Gastrocnemius medialis (tissue), 4 donors: ENCODE measurements at regions not wholly inside any gene's neighbourhood (a gene's known extent, or its start where the extent isn't known, plus 50 kb on each side); places are given as distances from the start of the nearest gene placed in this dataset.

ENCODE experiments used
- ATAC-seq, 2 donors: fragments of 150-250 bp; one replicate each; pipeline ENCODE4 v1.9.1; 2016
- DNase-seq, 2 donors: peaks; one replicate each; pipeline ENCODE4 v3.0.0-alpha.2; 2019
- H3K27ac ChIP-seq, 4 donors: fragments of 200-600 bp; sonication (generic); 1 replicate in 1 of 4; 2 replicates in 3 of 4; pipeline ENCODE4 v1.5.1; 2016 to 2018; ENCODE audit warnings: mild to moderate bottlenecking in 2 of 4, moderate library complexity in 1 of 4
- H3K27me3 ChIP-seq, 3 donors: fragments of 200-600 bp; sonication (generic) in 2 of 3; 1 replicate in 1 of 3; 2 replicates in 2 of 3; pipeline versions ENCODE4 v1.5.1 to v1.6.0; 2016 to 2019; ENCODE audit warnings: mild to moderate bottlenecking in 1 of 3, moderate library complexity in 1 of 3
- H3K36me3 ChIP-seq, 2 donors: fragments of 200-600 bp; sonication (generic) in 1 of 2; one replicate each; pipeline ENCODE4 v1.5.1; 2017 to 2018
- H3K4me1 ChIP-seq, 2 donors: fragments of 200-600 bp; sonication (generic) in 1 of 2; one replicate each; pipeline ENCODE4 v1.5.1; 2016 to 2017; ENCODE audit warnings: mild to moderate bottlenecking in 2 of 2
- H3K4me3 ChIP-seq, 4 donors: fragments of 200-600 bp; sonication (generic) in 3 of 4; 1 replicate in 1 of 4; 2 replicates in 3 of 4; pipeline ENCODE4 v1.5.1; 2016 to 2019; ENCODE audit warnings: mild to moderate bottlenecking in 2 of 4
- H3K9me3 ChIP-seq, 3 donors: fragments of 200-600 bp; sonication (generic) in 2 of 3; 1 replicate in 1 of 3; 2 replicates in 2 of 3; pipeline ENCODE4 v1.5.1; 2016 to 2019
- CTCF ChIP-seq, 5 experiments: fragments of 450-650 bp in 3 of 5; fragments of 200-600 bp in 2 of 5; sonication (generic) in 2 of 5; IDR thresholded peaks in 4 of 5; conservative IDR thresholded peaks in 1 of 5; 1 replicate in 4 of 5; 2 replicates in 1 of 5; pipeline ENCODE4 v1.5.1; 2016 to 2019; ENCODE audit warnings: antibody characterized with exemption in 5 of 5, mild to moderate bottlenecking in 3 of 5, moderate library complexity in 3 of 5
- POLR2A ChIP-seq, 2 donors: fragments of 450-650 bp; IDR thresholded peaks; one replicate each; pipeline ENCODE4 v1.6.1; 2017; ENCODE audit warnings: antibody characterized with exemption in 2 of 2, mild to moderate bottlenecking in 2 of 2, moderate library complexity in 2 of 2
- in situ Hi-C, 4 donors: fragments of 200-750 bp; cut with MboI; loops; one replicate each; pipeline versions ENCODE4 v1.15.0 to v1.8.0; 2017; ENCODE audit warnings: low sequenced_read_pairs in 4 of 4
- intact Hi-C: fragments of 100-400 bp; cut with DNase I; formaldehyde crosslinking; loops from one replicate; pipeline ENCODE4 v1.15.1; 2023; ENCODE audit warnings: low total_unique reads

- DNase-seq (no peak), ATAC-seq (no peak)
- H3K27ac ChIP-seq = no peak overlapping the region
- H3K9me3 ChIP-seq = no peaks in the 10 kb centered on the region
- intact Hi-C loops = no loop called here
- in situ Hi-C loops = loop anchor here in 1 of 4 donors (10.0 kb wide), 1 partner anchor 412 kb away; no protein-coding TSS in a partner anchor
- no peak for TF ChIP-seq POLR2A (IDR thresholded peaks at IDR 0.05)
- TF ChIP-seq CTCF (IDR thresholded peaks at IDR 0.05 in 4 of 5, conservative IDR thresholded peaks at IDR 0.05 in 1 of 5) = peak in 2 of 5 experiments; percentile 11
- no peak overlapping the region for H3K4me3 ChIP-seq
- H3K27me3 ChIP-seq = no peaks in the 10 kb centered on the region
- no peaks in the 10 kb centered on the region for H3K4me1 ChIP-seq
- H3K36me3 ChIP-seq = no peaks in the 10 kb centered on the region
Observed at GRCh38 chr15:38002883-38003477, 68.5 kb downstream of the TMCO5A start.

GRCh38 chr15:38004218-38004861 is 69.9 kb downstream of the TMCO5A start:
- no peak for ATAC-seq
- Histone ChIP-seq H3K27me3 (no peaks in the 10 kb centered on the region), H3K27ac (no peak overlapping the region), H3K4me3 (no peak overlapping the region), H3K4me1 (no peaks in the 10 kb centered on the region), H3K9me3 (no peaks in the 10 kb centered on the region), H3K36me3 (no peaks in the 10 kb centered on the region)
- no peak for DNase-seq
- in situ Hi-C loops = loop anchor here in 1 of 4 donors (10.0 kb wide), 1 partner anchor 410 kb away; no protein-coding TSS in a partner anchor
- no peak for TF ChIP-seq CTCF (IDR thresholded peaks at IDR 0.05 in 4 of 5, conservative IDR thresholded peaks at IDR 0.05 in 1 of 5)
- TF ChIP-seq POLR2A (IDR thresholded peaks at IDR 0.05) = no peak
- intact Hi-C loops = no loop called here

- no peak for DNase-seq
- Histone ChIP-seq H3K4me3 (no peak overlapping the region), H3K27ac (no peak overlapping the region), H3K4me1 (no peaks in the 10 kb centered on the region), H3K9me3 (no peaks in the 10 kb centered on the region), H3K27me3 (no peaks in the 10 kb centered on the region), H3K36me3 (no peaks in the 10 kb centered on the region)
- intact Hi-C loops = no loop called here
- no peak for TF ChIP-seq POLR2A (IDR thresholded peaks at IDR 0.05)
- TF ChIP-seq CTCF (IDR thresholded peaks at IDR 0.05 in 4 of 5, conservative IDR thresholded peaks at IDR 0.05 in 1 of 5) = no peak
- no peak for ATAC-seq
- in situ Hi-C loops = loop anchor here in 1 of 4 donors (10.0 kb wide), 1 partner anchor 409 kb away; no protein-coding TSS in a partner anchor
Observed at GRCh38 chr15:38005953-38006808, 71.7 kb downstream of the TMCO5A start.

GRCh38 chr15:38010395-38010794 is 76.0 kb downstream of the TMCO5A start:
- in situ Hi-C loops = no loop called here
- DNase-seq (no peak), ATAC-seq (no peak)
- Histone ChIP-seq H3K27ac (no peak overlapping the region), H3K4me1 (peaks cover 0 to 3% of the 10 kb centered on the region in 2 donors), H3K27me3 (no peaks in the 10 kb centered on the region), H3K9me3 (no peaks in the 10 kb centered on the region), H3K36me3 (no peaks in the 10 kb centered on the region), H3K4me3 (no peak overlapping the region)
- no peak for TF ChIP-seq POLR2A (IDR thresholded peaks at IDR 0.05)
- intact Hi-C loops = no loop called here

- Histone ChIP-seq H3K9me3 (no peaks in the 10 kb centered on the region), H3K27ac (no peak overlapping the region), H3K4me3 (no peak overlapping the region), H3K27me3 (no peaks in the 10 kb centered on the region), H3K36me3 (no peaks in the 10 kb centered on the region), H3K4me1 (peaks cover 0 to 3% of the 10 kb centered on the region in 2 donors)
- TF ChIP-seq POLR2A (IDR thresholded peaks at IDR 0.05) (no peak), CTCF (IDR thresholded peaks at IDR 0.05 in 4 of 5, conservative IDR thresholded peaks at IDR 0.05 in 1 of 5) (no peak)
- in situ Hi-C loops = no loop called here
- ATAC-seq (no peak), DNase-seq (no peak)
- intact Hi-C loops = no loop called here
Observed at GRCh38 chr15:38012894-38013293, 78.5 kb downstream of the TMCO5A start.
